Dermis blood vessel endothelial cell (primary cell): ENCODE measurements at regions not wholly inside any gene's neighbourhood (a gene's known extent, or its start where the extent isn't known, plus 50 kb on each side); places are given as distances from the start of the nearest gene placed in this dataset.

Experiments
- DNase-seq: peaks from one replicate; pipeline ENCODE4 v3.0.0; 2010

DNA sequence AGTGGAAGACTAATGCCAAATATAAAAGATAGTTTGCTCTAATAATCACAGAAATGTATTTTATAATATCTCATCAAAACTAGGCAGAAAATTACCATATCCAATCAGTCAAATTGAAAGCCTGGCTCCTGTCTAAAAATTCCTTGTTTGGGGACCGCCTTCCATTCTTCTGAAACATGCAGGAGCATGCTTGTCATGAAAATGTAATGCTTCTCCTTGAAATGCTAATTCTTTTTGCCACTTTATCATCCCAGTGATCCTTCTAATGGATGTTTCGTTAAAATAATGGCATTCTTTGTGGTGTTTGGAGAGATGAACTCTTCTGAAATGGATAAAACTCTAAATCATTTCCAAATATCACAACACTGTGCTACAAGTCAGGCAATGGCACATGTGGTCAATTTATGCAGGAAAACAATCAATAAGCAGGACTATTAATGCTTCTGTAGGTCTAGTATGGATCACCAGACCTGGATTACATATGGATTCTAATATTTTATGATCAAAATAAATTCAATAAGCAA is 1039.1 kb upstream of the NXPH2 start:
- no peak for DNase-seq

DNA sequence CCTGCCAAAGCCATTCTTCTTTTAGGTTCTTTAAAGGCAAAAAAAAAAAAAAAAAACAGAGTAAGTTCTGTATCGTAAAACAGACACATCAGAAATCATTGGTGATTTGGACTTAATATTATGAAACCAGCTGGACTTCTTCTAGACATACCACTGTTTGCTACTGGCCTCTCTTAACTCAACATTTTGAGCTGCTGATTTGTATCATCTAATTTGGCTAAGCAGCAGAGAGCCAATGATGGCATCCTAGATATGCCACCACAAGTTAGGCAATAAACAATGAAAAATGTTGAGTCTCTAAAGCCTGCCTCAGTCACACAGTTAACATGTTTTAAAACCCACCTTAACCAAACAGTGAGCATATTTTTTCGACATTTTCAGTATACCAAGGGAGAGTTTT is 1034.3 kb upstream of the NXPH2 start:
- DNase-seq: no peak

DNA sequence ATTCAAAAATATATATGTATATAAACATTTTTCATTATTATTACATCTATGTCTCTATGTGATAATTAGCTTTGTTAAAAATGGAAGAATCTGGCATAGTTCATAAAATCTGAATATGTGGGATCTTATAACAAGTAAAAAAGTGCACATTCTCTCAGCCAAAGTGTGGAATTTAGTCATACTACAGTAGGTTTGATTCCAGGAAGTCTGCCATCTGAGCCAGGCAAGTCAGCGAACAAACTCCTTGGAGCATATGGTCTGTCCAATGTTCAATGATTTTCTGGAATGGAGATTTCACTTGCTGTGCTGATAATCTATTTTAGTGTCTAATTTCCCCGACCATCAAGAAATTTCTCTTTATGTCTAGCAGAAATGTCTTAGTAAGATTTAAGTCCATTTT is 1033.2 kb upstream of the NXPH2 start:
- DNase-seq: no peak

DNA sequence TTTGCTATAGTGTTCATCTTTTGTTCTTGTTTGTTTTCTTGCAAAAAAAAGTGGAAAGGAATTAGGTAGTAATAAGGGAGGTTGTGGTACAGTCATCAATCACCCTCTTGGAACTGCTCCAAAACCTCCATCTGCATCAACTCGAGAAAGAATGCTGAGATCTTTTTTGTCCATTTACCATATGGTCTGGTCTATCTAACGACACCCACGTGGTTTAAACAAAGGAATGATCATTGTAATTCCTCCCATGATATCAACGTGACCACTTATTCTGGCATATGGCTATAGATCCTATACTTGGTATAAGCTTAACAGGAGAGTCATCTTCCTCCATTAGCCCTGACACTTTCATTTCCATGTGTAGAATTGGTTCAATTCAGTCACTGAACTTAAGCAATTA is 1025.3 kb upstream of the NXPH2 start:
- no peak for DNase-seq

DNA sequence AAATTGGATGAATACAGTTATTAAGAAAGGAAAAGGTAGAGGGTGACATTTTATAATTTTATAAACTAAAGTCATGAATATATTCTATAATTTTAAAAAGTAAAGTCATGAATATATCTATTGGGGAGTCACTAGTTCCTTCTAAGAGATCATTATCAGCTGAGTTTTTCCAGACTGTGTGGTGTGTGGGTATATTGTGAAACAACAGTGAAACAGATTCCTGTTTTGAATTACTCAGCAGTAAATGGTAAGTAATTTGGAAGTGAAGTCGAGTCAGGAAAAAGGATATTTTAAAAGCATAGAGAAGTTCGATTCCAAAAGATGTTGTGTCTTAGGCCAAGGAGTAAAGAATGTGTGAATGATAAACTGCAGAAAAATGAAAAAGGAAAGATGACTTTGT is 1018.2 kb upstream of the NXPH2 start:
- DNase-seq: no peak

DNA sequence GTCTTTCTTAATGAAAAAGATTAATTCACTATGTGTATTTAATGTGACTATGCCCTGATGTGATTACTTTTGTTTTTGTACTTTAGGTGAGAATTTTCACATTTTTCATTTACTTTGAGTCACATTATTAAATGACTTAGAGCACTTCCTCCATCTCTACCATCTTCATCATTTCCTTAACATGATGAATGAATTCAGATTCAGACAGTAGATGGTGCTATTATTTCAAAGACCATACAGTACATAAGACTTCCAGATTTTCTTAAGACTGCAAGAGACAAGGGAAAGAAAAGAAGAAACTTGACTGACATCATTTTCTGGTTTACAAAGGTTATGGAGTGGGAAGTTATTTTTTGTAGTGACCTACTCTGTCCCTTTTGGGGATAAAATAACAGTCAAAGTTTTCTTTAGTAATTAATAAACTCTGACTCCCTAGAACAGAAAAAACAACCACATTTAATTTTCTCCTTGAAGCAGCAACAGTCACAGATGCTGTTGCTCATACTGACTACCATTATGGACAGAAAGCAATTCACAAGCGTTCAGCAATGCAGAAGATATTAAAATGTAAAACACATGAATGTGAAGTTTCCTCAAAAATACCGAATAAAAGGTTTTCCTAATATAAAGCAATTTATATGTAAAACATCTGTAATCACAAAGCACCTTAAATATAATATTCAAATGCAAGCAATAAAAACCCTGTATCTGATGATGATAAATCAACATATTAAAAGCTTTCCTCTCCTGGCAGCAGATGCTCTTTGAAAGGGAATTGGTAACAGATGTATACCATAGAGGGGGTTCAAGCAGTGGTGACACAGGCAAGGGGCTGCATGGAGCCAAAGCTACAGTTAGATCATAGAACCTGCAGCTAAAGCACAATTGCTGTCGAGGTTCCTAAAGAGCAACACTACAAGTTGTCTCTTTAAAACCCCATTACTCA is 1010.9 kb upstream of the NXPH2 start:
- DNase-seq: peak; percentile 4

DNA sequence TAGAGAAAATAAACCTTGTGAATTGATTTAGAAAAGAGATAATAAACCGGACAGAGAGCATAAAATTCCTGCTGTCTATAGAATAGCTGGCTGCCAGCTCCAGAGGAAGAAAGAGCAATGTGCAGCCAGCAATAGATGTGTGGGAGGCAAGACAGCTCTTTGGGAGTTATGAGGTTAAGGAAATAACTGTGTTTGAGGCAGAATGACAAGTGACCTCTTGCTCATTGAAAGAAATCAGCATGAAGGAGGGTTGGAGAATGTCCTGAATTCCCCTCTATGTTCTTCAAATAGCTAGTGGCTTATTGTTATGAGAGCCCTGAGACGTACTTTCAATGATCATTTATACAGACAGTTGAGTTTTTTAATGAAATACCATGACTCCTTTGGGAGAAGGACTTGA is 1009.9 kb upstream of the NXPH2 start:
- no peak for DNase-seq

- no peak for DNase-seq
Measured at GRCh38 chr2:139778732-139779131, 998.5 kb upstream of the NXPH2 start.

DNA sequence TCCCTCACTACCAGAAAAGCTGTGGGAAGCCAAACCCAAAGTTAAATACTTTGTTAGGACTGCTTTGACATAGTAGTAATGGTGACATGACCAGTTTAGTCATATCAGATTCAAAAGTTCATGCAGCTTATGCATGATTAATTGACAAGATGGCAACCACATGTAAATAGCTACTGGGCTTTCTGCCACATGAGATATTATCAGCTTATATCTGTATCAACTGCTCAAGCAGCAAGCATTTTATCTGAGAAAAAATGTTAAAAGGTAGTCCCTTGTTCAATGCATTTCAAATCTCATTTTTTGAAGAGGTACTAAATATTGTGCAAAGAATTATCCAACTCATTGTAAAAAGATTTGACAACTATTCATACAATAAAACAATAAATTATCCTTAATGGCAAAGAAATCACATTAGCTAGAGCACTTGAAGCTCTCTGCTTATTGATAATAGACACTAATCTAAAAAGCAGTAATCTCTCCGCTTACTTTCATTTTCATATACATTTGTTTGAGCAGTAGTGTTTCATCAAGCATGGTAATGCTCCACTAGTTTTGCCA is 993.6 kb upstream of the NXPH2 start:
- no peak for DNase-seq

DNA sequence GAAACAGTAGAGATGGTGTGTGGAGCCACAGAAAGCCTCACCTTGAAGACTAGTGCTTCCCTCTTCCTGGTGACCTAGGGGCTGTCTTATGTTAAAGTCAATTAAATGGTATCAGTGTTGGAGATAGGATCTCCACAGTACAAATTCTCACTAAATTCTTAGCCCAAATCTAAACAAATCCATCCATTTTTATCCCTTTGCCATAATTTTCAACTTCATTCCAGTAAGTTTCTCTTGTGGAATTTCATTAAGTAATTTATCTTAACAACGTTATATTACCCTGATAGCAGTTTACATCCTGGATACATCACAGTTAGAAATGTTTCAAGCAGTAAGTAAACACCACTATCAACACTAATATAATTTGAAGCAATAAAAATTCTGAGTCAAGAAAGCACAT is 989.4 kb upstream of the NXPH2 start:
- no peak for DNase-seq

- DNase-seq: no peak
Measured at GRCh38 chr2:139763705-139764104, 983.5 kb upstream of the NXPH2 start.

- no peak for DNase-seq
Measured at GRCh38 chr2:139759000-139759505, 978.9 kb upstream of the NXPH2 start.

- DNase-seq: no peak
Measured at GRCh38 chr2:139746901-139747300, 966.7 kb upstream of the NXPH2 start.

DNA sequence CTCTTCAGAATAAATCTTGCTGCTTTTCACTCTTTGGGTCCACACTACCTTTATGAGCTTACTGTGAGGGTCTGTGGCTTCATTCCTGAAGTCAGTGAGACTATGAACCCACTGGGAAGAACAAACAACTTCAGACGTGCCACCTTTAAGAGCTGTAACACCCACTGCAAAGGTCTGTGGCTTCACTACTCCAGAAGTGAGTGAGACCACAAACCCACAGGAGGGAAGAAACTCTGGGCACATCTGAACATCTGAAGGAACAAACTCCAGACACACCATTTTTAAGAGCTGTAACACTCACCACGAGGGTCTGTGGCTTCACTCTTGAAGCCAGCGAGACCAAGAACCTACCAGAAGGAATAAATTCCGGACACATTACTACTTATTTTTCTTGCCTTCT is 964.1 kb upstream of the NXPH2 start:
- no peak for DNase-seq

DNA sequence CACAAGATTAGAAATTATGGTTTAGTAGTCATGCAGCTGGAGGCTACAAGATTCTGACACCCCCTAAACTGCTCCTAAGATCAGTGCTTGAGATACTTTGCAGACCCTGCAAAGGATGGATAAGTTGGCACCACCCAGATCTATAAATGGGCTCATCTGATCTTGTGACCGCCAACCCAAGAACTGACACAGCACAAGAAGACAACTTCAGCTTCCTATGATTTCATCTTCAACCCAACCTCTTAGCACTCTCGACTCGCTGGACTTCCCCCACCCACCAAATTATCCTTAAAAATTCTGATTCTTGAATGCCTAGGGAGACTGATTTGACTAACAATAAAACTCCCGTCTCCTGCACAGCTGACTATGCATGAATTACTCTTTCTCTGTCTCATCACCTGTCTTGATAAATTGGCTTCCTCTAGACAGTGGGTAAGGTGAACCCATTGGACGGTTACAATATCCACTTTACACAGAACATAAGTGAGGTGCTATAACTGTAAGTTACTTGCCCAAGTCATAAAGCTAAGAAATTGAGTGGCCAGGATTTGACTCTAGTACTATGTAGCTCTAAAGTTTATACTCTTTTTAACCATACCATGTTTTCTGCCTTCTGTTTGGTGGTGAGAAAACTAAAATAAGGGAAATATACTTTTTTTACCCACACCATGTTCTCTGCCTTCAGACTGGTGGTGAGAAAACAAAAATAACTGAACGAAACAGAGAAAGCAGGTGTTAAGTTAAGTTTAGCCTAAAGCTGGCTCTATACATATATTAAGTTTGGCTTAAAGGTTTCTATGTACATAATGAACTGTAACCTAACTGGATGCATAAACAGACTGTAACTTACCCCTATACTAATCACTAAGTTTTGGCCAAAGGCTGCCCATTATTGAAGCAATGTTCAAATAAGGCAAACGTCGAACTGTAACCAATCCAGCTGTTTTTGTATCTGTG is 962.3 kb upstream of the NXPH2 start:
- DNase-seq: no peak

GRCh38 chr2:139737659-139738058 is 957.5 kb upstream of the NXPH2 start:
- DNase-seq: no peak

DNA sequence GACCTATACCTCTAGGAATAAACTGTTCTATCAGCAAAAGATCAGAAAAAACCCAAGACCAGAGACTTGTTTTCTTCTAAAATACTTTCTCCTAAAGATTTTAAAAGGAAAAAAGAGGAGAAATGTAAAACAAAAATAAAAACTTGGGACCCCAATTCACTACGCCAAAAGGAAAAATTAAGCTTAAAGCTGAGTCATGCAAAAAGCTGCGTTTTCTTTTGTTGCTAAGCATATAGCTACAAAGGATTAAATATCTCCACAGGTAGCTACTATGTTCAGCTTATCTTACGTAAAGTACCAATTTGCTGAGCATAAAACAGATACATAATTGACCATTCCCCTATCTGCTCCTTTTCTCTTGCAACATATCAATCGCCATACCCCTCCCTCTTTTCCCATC is 950.0 kb upstream of the NXPH2 start:
- DNase-seq: no peak

GRCh38 chr2:139721411-139721995 is 941.3 kb upstream of the NXPH2 start:
- no peak for DNase-seq

- no peak for DNase-seq
Measured at GRCh38 chr2:139720056-139720455, 939.9 kb upstream of the NXPH2 start.

DNA sequence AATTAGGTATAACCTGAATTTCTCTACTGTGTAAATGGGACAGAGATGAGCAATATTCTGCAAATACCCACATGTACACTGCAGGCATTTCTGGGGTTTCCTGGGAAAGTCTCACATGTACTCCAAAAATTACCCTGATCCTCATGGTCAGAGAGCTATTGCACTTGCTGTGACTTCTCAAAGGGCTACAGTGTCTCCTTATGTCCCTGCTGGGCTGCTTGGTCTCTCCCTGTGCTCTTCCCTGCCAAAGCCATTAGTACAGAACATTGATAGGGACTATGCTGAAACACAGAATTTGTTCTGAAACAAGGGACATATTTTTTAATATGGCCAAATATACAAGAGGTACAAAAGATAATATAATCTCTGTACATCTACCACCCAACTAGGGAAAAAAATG is 924.4 kb upstream of the NXPH2 start:
- no peak for DNase-seq

DNA sequence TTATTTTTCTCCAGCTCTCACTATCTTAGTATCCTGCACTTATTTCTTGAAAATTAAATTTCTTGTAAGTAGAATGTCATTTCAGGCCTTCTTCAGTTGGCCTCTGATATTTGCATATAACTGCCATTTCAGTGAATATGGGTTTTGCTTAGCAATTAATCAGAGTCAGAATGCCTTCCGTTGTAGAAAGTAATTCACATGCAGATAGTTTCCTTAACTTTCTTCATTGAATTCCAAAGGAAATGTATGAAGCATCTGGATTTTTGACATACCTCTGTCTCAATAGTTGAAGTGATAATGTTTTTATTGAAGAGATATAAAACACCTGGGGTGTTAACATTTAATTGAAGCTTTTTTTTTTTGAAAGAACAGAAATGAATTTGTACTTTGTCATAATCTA is 914.1 kb upstream of the NXPH2 start:
- DNase-seq: no peak

- no peak for DNase-seq
Measured at GRCh38 chr2:139686205-139686604, 906.0 kb upstream of the NXPH2 start.
